ENCODE measurements at regions not wholly inside any gene's neighbourhood (a gene's known extent, or its start where the extent isn't known, plus 50 kb on each side); places are given as distances from the start of the nearest gene placed in this dataset.
"Not testable (repeated sequence)": the region's sequence is repeated elsewhere in the genome, so short reads cannot be mapped to it uniquely, and the experiment has no call there.

DNA sequence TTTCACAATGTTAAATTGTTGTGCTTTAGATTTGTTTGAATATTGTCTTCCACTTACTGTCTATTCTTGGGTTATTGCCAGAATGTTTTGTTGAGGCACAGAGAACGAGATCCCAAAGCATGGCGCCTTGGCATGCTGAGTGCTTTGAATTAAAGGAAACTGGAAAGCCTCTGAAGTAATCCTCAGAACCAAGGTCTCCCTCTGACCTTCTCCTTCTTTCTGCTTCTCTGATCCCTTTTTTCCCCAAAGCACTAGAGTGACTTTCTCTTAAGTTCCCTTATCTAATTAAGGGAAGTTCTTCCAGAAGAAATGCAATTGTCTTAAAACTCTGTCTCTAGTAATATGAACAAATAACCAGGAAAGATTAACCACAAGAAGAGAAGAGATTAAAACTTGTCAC is 214.7 kb downstream of the SPP2 start:
- DNase-seq (ENCODE audit: extremely low read depth in 1 of 11, low read depth in 9 of 11, low spot score in 4 of 11): no peak

DNA sequence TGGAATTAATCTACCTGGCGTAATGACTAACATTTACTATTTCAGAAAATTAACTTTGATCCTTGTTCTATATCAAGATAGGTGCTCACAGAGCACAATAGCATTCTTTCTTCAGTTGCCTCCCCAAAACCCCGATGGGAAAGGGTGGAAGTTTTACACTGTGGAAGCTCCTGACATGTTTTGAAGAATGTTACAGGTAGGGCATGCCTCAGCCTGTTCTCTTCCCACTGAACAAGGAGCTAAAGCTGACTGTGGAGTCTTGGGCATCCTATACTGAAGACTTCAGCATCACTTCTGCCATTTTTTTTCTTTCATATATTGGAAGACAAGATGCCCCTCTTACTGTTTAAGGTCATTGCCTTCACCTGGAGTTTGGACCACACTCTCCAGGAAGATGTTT is 211.2 kb downstream of the SPP2 start:
- DNase-seq (ENCODE audit: extremely low read depth in 1 of 11, low read depth in 9 of 11, low spot score in 4 of 11): no peak

DNA sequence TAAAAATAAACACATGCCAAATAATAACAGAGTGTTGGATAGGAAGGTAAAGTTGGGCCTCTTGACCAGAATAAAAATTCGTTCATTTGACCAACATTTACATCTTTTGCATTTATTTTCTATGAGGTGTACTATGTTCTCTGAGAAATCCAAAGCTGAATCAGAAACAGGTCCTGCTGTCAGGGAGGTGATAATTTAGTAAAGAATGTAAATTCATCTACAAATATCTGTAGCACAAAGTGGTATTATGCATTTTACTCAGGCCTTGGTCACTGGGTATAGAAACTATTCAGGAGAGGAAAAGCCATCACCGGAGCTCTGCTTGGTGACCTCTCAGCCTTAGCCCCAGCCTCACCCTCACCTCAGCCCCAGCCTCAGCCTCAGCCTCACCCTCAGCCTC is 208.9 kb downstream of the SPP2 start:
- DNase-seq (ENCODE audit: extremely low read depth in 1 of 11, low read depth in 9 of 11, low spot score in 4 of 11): no peak

DNA sequence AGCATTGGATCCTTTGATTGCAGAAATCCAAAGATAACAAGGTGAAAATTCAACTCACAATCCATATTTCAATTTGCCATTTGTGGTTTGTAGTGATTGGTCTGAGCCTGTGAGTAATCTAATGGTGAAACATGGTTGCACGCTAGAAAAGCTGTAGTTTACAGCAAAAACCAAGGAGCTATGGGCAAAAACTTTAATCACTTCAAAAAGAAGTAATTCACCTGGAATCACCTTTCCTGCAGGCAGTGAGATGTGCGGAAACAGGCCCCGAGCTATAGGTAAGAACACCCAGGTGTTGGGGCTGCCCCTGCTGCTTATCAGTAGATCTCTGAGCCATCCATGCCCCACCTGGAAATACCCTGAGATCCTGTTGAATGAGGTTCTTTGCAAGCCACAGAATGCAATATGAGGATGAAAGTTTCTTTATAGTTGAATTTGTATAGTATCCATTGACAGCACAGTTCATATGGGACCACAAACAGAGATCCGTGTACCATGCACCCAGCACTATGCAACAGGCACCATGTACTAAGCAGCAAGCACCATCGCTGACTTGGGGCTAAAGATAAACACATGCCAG is 208.2 kb downstream of the SPP2 start:
- DNase-seq (ENCODE audit: extremely low read depth in 1 of 11, low read depth in 9 of 11, low spot score in 4 of 11): no peak

DNA sequence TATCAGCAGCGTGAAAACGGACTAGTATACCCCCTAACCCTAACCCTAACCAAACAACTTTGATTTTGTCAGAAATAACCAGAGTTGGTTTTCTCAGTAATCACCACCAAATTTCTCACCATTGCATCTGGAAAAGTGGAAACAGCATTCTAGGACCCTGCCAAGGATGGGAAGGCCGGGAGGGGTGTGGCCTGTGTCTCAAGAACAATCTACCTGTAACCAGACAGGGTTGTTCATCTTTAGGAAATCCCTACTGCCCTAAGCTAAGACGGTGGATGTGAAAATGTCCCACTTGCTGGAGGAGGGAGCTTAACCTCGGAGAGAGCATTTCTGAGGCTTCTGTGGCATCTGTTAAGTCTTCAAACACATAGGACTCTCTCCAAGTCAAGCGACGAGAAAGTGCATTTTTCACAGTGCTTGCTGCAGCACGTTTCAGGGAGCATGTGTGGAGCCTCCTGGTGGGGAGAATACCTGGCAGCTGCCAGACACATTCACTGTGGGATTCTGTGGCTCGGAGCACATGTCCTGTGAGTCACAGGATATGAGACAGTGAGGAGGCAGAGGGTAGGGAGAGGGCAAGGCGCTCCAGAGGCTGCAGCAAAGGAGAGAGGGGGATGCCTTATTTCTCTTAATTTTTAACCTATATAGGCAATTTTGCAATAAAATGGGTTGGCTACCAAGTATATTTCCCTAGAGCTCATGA is 207.5 kb downstream of the SPP2 start:
- peak in 4 of 11 donors; percentile 17 to 33 (median 24) for DNase-seq (ENCODE audit: extremely low read depth in 1 of 11, low read depth in 9 of 11, low spot score in 4 of 11)

DNA sequence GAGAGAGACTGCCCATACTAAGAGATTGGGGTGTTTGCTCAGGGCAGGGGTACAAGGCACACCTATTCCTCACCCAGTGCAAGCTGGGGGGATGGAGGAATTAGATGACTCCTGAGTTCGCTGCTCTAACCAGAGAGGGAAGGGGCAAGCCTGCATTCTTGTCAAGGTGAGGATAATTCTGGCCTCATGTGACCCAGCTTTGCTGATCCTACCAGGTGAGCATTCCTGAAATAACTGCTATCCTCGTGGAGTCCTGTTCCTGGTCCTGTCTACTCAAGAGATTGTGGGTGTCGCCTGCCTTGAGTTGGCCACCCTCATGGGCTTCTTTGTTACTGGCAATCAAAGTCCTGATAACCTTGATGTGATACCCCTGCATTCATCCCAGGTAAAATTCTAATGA is 206.0 kb downstream of the SPP2 start:
- DNase-seq (ENCODE audit: extremely low read depth in 1 of 11, low read depth in 9 of 11, low spot score in 4 of 11): no peak

DNA sequence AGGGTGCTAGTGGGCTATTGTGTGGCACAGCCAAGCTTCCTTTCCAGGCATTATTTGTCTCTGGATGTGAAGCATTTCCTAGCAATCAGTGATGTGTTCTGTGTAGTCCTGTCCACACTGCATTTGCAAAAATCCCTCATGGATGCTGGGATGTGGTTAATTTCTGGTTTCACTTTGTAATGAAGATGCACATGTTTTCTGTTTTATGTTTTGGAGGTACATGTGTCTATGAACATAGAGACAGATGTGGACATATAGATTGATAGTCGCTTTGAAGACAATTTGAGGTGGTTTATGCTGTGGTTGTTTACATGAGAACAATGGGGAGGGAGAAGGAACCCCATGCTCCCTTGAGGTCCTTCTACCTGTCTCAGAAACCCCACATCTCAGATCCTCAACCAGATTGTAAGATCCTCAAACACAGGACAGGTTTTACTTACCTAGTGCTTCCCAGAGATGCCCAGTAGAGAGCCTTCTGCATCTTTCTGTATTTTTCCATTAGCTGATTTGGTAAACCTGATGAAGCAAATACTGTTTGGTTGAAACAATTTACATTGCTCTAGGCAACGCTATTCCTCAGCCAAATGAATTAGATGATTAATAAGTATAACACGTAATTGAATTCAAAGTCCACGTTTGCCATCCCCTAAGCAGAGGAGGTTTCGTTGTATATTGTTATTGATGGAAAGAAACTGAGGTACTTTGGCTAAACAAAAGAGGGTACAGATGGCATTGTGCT is 204.4 kb downstream of the SPP2 start:
- no peak for DNase-seq (ENCODE audit: extremely low read depth in 1 of 11, low read depth in 9 of 11, low spot score in 4 of 11)

DNA sequence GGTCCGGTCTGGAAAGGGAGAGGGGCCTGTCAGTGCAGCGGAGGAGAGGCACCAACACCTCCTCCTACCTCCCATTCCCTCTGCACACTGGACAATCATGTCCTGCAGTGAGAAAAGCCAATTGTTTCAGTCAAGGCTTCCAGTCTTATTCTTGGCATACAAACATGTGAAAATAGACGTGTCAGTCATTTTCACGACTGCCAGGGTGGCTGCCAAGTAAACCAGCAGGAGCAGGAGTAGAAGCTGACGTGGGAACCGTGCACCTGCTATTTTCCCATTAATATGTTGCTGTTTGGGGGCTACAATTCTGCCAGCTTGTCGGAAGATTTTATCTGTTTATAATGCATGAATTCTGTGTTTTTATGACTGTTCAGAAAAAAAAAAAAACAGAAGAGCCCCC is 202.3 kb downstream of the SPP2 start:
- DNase-seq (ENCODE audit: extremely low read depth in 1 of 11, low read depth in 9 of 11, low spot score in 4 of 11): peak in 1 of 11 donors; percentile 37

DNA sequence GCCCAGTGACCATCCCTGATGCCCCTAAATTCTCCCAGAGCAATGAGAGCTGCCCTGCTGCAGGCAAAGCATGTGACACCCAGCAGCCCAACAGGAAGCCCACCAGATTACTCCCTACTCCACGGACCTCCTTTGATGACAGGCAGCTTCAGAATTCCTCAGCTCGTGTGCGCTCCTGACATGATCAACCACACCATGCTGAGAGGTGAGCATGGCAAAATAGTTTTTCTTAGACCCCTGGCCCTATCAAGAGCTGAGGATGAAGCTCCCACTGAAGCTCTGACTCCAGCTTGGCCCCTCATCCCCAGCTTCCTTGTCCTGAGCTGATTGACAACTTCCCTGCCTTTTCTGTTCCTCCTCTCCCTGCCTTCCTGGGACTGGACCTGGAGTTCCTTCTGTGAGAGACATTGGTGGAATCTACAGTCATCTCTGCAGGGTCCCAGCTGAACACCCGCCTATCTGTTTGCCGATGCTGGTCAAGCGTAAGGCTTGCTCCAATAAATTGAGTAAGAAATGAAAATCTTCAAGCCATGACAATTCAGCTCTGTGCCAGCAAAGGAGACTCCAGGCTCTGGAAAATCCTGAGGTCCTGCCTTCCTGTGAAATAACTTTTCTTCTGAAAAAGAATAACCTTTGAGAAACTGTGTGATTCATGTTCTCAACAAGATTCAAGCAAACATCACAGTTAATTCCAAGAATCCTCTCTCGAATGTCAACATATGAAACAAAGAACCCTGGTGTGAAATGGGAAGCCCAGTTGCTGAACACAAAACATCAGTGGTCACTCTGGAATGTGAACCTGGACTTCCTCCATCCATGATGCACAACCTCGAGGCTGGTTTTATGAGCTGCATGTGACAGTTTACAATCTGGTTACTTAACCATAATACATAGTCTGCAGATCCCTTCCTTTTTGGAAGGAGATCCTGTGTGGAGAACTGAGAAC is 201.1 kb downstream of the SPP2 start:
- DNase-seq (ENCODE audit: extremely low read depth in 1 of 11, low read depth in 9 of 11, low spot score in 4 of 11): no peak

DNA sequence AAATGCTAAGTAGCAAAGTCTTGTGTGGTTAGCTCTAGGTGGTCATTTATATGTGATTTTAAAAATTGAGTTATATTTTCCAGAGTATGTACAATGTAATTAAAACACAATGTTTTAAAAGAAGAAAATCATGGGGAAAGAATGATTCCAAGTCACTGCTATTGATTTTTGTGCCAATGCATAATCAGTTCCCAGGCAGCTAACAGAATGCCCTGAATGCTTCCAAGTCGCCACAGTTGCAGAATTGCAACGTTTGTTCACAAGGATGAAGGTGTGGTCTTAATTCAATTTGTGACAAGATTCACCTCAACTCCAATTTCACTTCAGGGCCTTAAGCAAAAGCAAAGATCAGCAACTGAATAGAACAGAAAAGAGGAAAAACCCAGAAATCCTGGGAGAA is 200.4 kb downstream of the SPP2 start:
- DNase-seq (ENCODE audit: extremely low read depth in 1 of 11, low read depth in 9 of 11, low spot score in 4 of 11): no peak

DNA sequence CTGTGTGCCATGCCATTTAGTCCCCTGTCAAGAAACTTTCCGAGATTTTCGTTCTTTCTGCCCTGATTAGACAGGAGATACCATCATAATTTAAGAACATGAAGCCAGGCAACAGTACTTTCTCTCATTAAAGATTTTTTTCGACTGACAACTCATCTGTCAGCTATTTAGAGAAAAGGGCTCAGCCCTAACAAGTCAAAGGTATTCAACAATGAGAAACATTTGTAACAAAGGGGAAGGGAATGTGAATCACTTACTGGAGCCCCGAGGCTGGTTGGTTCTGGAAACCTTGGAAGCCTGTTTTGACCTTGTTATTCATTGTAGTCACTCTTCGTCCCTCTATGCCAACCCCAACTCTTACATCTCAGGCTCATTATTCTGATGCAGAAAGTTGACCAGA is 199.4 kb downstream of the SPP2 start:
- DNase-seq (ENCODE audit: extremely low read depth in 1 of 11, low read depth in 9 of 11, low spot score in 4 of 11): no peak

DNA sequence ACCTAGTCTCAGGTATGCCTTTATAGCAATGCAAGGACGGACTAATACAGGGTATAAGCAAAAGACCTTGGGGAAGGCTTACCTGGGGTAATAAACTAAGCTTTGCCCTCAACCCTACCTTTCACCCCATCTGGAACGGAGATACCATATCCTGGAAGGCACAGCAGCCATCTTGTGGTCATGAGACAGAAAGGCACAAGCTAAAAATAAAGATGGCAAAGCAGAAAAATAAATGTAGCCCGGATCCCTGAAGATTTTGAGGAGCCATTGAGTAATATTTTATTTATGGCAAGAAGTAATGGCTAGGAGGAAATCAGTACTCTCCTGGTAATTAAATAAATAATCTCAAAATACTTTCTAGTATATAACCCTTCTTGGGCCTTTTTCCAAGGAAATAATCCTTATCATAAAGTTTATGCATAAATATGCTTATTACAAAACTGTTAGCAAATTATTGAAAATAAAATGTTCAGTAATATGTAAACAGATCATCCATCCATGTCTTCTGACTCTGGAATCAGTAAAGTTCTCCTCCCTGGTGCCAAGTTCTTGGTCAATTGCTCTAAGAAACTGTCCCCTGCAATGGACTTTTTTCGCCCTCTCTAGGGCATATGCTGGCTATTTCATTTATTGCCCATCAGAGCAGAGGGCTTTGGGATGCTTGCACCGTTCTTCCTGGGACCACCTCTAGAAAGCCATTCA is 198.7 kb downstream of the SPP2 start:
- no peak for DNase-seq (ENCODE audit: extremely low read depth in 1 of 11, low read depth in 9 of 11, low spot score in 4 of 11)

DNA sequence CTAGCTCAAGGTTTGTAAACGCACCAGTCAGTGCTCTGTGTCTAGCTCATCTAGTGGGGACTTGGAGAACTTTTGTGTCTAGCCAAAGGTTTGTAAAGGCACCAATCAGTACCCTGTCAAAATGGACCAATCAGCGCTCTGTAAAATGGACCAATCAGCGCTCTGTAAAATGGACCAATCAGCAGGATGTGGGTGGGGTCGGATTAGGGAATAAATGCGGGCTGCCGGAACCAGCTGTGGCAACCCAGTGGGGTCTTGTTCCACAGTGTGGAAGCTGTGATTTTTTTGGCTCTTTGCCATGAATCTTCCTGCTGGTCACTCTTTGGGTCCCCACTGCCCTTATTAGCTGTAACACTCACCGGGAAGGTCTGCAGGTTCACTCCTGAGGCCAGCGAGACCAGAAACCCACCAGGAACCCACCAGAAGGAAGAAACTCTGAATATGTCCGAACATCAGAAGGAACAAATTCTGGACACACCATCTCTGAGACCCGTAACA is 197.8 kb downstream of the SPP2 start:
- DNase-seq (ENCODE audit: extremely low read depth in 1 of 11, low read depth in 9 of 11, low spot score in 4 of 11): not testable (repeated sequence)

DNA sequence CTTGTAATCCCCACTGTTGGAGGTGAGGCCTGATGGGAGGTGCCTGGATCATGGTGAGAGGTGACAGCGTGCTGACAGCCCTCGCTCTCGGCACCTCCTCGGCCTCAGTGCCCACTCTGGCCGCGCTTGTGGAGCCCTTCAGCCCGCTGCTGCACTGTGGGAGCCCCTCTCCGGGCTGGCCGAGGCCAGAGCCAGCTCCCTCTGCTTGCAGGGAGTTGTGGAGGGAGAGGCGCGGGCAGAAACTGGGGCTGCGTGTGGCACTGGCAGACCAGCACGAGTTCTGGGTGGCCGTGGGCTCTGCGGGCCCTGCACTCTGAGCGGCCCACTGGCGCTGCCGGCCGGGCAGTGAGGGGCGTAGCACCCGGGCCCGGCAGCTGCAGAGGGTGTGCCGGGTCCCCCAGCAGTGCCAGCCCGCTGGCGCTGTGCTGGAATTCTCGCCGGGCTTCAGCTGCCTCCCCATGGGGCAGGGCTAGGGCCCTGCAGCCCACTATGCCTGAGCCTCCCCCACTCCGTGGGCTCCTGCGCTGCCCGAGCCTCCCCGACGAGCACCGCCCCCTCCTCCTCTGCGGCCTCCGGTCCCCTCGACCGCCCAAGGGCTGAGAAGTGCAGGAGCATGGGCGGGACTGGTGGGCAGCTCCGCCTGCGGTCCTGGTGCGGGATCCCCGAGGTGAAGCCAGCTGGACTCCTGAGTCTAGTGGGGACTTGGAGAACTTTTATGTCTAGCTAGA is 197.1 kb downstream of the SPP2 start:
- DNase-seq (ENCODE audit: extremely low read depth in 1 of 11, low read depth in 9 of 11, low spot score in 4 of 11): no peak

DNA sequence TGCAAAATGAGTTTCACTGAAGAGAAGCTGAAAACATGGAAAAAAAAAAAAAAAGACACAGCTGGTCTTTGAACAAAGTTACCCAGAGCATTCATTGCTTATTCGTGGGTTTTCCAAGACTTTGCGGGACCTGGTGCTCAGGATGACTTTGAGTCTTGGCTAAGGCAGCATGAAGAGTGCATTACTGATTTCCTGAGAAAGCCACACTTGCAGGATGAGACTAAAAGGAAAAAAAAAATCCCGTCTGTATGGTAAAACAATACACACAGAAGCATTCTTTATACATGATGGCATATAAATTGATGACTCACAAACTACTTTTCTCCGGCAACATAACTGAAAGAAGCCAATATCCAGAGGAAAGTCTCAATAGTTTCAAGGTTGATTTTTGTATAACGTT is 195.4 kb downstream of the SPP2 start:
- DNase-seq (ENCODE audit: extremely low read depth in 1 of 11, low read depth in 9 of 11, low spot score in 4 of 11): no peak

DNA sequence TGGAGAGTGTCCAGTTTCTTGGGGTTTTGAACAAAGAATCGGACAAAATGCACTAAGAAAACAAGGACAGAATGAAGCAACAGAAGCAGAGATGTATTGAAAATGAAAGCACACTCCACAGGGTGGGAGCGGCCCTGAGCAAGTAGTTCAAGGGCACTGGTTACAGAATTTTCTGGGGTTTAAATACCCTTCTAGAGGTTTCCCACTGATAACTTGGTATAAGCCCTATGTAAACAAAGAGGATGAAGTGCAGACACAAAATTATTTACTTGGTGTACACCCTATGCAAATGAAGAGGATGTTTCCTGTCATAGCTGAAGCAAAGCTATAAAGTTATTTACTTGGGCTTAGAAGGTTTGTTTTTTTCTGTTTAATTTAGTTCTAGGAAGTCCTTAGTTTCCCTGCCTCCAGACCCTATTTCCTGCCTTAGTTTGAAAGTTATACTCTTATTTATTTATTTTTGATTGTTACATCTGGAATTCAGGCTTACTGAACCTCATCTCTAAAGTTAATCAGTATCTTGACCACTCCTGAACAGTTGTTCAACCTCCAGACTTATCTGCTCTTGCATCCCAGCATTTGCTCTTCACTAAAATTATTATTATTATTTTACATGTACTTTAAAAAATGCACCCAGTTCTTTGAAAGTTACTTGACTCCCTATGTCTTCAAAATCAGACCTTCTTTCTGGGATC is 193.5 kb downstream of the SPP2 start:
- no peak for DNase-seq (ENCODE audit: extremely low read depth in 1 of 11, low read depth in 9 of 11, low spot score in 4 of 11)

DNA sequence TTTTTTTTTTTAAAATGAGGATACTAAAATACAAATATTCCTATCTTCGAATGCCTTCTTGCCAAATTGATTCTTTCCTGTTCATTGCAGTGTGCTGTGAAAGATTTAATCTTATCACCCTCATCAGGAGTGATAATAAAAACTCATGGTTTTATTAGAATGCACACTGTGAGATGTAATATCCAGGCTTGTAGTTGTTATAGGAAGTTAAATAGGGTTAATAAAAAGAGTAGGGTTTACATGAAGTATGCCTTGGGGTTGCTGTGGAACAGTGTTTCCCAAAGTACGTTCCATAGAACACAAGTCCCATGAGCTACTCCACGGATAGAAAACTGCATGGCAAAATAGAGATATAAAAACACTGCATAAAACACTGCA is 191.9 kb downstream of the SPP2 start:
- DNase-seq (ENCODE audit: extremely low read depth in 1 of 11, low read depth in 9 of 11, low spot score in 4 of 11): no peak
